GM21528 (cell line): ENCODE measurements at regions not wholly inside any gene's neighbourhood (a gene's known extent, or its start where the extent isn't known, plus 50 kb on each side); places are given as distances from the start of the nearest gene placed in this dataset.
"Not testable (repeated sequence)": the region's sequence is repeated elsewhere in the genome, so short reads cannot be mapped to it uniquely, and the experiment has no call there.

ENCODE experiments used
- ATAC-seq: cut with Tn5 transposase; IDR thresholded peaks from one replicate; pipeline ENCODE4 v1.9.1; 2021; ENCODE audit warnings: mild to moderate bottlenecking, moderate library complexity; ENCODE audit not compliant: unreplicated experiment, low FRiP score

DNA sequence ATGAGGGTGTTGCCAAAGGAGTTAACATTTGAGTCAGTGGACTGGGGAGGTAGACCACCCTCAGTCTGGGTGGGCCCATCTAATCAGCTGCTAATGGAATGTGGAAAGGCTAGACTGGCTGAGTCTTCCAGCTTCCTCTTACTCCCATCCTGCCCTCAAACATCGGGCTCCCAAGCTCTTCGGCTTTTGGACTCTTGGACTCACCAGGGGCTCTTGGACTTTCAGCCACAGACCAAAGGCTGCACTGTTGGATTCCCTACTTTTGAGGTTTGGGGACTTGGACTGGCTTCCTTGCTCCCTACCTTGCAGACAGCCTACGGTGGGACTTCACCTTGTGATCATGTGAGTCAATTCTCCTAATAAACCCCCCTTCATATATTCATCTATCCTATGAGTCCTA lies 276.6 kb upstream of the DIO3 start:
- ATAC-seq, result no peak

DNA sequence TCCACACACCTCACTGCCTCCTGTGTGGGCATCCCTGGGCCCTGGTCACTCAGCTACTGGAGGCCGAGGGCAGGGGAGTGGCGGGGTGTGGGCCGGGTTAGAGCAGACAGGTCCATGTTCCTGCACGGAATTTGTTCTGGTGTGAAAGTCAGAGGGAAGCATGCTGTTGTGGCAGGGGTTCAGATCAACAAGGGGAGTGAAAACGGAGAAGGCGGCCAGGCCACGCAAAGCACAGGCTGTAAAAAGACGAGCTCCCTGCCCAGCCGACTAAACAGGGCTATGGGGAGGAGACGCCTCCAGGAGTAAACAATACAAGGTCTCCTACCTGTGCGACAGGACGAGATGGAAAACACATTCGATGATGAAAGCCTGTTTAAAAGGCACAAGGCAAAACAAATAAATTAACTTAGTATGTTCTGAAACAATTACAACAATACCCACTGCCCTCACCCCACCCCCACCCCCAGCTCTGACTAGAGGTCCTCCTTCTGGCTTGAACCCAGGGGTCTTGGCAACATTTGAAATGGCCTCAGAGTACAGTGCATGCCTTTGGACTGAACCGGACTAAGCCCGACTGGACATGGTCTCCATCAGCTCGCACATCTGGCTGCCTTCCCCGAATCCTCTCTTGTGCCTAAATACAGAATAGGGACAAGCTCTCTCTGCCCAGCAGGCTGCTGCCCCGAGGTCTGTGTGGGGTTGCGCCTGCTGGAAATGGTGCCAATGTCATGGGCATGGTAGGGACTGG lies 274.9 kb upstream of the DIO3 start:
- ATAC-seq, result no peak

DNA sequence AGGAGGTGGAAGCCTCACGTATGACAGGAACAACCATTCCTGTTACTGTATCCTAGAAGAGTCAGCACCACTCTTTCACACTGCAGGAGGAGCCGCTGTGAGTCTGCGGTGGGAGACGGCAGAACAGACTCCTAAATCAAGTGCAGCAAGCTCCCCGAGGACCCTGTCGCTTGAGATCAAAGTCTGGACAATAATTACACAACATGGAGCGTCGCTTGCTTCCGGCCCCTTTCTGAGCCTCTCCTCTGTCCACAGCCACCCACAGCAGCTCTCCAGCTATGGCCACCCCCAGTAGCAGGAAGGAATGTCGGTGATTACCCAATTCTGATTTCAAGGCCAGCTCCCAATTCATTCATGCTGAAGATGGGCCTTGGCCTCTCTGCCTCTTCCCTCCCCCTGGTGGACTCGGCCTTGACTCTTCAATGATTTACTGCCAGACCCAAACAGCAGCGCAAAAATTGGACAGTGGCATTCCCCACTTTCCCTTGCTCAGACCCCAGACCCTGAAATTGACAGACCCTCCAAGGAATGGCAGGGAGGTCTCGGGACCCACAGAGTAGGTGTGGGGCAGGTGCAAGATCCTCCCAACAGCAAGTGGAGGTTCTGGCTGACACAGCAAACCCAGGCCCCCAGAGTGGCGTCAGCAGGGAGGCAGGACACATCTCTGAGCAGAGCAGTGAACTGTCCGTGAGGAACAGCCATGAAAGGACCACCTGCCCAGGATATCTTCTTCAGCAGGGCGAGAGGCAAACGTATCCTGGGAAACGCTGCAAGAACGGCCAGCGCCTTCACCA lies 272.7 kb upstream of the DIO3 start:
- ATAC-seq, result no peak

DNA sequence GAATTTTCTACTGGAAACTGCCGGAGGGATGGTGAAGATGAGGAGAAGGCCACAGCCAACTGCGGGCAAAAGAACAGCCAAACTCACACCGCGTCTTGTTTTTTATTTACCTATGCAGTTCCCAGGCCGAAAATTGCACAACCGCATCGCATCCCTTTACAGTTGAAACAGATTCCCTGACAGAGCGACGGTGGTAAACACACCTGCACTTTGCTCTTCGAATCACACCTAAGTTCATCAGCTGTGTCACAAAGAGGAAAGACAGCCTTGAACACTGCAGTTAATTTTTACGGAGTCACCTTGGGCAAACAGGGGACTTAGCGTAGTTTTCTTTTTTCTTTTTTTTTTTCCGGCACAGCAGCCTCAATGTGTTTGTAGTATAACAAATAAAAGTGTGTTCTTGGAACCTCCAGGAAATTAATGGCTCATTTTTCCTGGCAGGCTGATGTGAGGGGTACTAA lies 272.0 kb upstream of the DIO3 start:
- no peak for ATAC-seq

DNA sequence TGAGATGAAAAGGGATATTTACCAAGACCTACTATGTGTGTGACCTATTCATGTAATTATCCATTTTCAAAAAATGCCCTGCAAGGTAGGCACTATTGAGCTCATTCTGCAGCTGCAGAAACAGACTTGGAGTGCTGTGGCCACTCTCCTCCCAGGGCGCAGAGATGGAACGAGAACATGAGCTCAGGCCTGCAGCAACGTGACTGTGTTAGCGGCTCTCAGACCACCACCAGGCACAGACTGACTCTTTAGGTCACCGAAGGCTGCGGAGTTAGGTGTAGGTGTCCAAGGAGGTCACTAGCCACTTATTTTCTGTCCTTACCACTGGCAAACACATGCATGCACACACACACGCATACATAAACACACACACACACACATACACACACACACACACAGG lies 271.4 kb upstream of the DIO3 start:
- no peak for ATAC-seq

DNA sequence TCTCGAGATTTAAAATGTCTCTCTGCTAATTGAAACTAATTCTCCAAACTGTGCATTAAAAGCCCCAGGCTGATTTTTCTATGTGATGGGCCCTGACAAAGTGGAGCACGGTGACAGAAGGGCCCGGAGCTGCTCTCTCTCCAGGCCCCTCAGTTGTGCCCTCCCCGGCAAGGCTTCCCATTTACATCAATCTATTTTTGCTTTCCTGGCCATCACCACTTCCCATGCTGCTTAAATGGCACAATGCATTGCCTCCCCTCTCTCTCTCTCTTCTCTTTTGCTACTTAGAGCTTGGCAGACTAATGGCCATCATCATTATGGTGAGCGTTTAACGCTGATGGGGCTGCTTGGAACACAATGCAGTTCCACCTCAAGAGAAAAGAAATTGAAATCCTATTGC lies 270.7 kb upstream of the DIO3 start:
- ATAC-seq, result no peak

DNA sequence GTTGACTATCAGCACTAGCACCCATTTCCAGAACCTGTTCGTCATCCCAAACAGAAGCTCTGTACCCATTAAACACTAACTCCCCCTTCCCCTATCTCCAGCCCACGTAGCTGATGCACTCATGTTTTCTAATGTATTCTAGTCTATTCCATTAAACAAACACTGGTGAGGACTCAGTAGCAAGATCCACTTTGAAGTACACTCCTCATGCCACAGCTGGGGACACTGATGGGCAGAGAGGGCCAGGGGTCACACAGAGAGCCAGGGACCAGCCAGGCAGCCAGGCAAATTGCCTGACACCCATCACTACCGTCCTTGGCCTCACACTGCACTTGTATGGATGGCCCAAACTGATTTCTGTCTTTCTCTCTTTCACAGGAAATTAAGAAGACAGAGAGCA lies 269.9 kb upstream of the DIO3 start:
- no peak for ATAC-seq

DNA sequence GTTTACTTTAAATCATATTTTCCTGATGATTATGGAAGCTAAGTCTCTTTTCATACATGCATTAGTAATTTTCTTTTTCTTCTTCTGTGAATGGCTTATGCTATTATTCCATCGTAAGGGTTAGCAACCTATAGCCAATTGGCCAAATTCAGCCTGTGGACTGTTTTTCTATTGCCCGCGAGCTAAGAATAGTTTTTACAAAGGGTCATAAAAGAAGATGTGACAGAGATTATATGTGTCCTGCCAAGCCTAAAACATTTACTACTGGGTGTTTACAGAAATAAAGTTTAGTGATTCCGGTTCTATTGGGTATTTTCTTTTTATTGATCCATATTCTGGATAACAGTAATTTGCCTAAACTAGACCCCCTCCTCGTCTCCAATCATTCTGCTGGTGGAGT lies 268.8 kb upstream of the DIO3 start:
- no peak for ATAC-seq

DNA sequence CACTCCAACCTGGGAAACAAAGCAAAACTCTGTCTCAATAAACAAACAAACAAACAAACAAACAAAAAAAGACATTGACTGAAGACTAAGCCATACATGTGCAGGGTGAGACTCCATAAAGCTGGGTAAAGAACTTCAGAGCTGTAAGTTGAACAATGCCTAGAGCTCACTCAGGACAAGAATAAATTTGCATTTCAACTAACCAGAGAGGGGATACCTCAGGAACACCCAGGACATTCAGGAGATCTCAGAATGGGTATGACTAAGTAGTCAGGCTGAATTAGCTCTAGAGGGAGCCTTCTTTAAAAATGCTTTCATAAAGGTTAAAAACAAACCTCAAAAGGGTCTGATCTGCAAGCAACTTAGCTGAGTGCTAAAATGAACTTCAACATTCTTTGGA lies 267.7 kb upstream of the DIO3 start:
- ATAC-seq, result no peak

DNA sequence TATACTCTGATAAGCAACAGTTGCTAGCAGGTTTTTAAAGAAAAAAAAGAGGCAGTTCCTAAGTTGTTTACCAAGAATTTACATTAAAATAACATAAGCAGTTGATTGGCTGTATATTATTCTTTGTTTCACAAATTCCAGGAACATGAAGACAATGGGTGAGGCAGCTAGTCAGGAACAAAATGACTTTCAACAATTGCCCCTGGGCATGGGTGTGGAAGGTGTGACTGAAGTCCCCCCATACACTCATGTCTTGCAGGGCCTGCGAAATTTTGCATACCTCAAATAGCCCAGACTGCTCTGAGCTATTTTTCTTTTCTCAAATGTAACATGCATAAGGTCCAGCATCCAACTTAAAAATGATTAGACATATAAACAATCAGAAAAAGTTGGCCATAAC lies 267.2 kb upstream of the DIO3 start:
- no peak for ATAC-seq

DNA sequence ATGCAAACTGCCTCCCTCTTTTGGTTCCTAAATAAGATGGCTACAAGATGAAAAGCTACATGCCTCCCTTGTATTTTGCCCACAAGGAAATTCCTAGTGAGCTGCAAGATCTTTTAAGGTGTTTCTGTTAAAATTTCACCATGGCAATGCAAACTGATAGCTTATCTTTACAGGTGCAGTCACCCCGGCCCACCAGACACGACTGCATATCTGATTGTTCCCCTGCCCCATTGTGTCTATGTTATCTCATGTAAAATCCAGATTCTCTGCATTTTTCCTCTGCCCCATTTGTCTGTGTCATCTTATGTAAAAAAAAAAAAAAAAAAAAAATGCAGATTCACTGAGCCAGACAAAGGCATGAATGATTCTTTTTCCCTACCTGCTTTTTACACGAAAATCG lies 261.5 kb upstream of the DIO3 start:
- not testable (repeated sequence) for ATAC-seq

DNA sequence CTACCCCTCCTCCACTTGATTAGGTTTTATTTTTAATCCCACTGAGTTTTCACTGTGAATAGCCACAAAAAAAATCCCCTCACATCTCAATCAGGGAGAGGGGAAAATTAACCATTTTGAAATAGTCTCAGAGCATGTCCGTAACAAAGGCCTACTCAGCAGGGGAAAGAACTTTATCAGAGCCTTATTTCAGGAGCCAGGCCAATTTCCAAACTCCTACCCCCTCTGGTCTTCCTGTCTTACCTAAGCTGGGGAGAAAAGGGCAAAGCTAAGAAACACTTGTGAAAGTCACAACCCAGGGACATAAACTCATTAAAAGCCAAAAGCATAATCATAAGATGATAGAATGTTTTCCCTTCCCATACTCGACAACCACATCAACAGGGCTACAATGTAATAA lies 260.3 kb upstream of the DIO3 start:
- no peak for ATAC-seq

DNA sequence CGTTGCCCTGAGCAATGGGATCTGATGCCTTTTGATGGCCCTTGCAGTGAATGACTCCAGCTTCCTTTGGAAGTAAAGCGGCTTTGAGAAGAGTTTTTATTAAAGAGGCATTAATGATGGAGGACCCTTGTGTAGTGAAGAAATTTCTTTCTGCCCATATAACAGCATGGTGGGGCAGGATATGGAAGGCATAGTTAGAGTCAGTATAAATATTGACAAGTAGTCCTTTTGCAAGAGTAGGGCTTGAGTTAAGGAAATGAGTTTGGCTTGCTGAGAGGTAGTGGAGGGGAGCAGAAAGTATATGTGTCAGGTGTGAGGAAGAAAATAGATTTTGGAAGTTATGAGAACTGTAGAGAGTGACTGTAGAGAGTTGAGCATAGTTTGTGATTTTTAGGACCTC lies 254.1 kb upstream of the DIO3 start:
- not testable (repeated sequence) for ATAC-seq

DNA sequence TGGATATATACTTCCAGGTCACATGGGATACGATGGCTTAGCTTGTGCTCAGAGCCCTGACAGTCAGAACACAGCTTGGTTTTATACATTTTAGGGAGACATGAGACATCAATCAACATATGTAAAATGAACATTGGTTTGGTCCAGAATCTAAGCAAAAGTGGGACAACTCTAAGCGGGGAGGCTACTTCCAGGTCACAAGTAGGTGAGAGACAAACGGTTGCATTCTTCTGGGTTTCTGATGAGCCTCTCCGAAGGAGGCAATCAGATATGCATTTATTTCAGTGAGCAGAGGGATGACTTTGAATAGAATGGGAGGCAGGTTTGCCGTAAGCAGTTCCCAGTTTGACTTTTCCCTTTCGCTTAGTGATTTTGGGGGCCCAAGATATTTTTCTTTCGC lies 250.1 kb upstream of the DIO3 start:
- ATAC-seq, result not testable (repeated sequence)

DNA sequence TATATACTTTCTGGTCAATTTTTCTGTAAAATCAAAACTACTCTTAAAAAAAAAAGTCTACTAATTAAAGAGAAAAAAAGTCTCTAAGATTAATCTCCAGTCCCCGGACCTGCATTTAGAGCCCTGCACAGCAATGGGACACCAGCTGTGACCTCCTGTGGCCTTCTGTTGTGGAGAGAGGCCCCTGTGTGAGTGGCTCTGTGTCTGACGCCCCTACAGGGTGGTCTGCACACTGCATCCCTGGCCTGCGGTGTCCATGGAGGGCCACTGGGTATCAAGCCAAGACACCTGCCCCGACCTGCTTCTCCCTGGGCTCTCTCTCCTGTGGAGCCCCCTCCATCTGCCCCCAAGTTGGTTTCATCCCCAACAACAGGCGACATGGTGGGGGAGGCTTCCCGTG lies 248.0 kb upstream of the DIO3 start:
- no peak for ATAC-seq

DNA sequence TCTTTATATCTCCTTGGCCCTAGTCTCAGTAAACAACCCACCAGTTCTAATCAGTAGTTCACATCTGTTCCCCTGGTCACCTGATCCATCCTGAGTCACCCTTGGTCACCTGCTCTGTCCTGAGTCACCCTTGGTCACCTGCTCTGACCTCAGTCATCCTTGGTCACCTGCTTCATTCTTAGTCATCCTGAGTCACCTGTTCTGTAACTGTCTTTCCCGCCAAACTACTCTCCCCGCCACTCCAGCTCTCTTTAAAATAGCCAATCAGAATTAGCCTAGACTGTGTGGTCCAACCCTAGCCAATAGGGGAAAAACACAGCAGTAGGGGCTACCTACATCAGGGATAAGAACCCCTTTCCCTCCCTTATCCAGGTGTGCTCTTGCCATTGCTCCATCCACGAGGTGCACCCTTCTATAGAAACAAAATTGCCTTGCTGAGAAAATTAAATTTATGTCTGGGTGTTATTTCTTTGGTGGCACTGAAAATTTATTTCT lies 245.4 kb upstream of the DIO3 start:
- no peak for ATAC-seq

DNA sequence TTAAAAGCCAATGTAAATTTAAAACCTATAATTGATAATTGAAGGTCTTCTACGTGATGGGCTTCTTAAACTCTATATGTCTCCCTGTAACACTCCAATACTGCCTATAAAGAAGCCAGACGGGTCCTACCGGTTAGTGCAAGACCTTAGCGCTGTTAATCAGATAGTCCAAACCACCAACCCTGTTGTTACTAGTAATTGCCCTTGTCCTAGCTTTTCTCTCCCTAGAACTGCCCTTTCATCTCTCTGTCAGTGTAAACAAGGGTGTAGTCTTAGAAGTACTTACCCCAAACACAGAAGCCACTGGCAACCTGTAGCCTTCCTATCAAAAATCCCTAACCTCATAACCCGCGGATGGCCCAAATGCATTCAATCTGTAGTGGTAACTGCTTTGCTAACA lies 243.0 kb upstream of the DIO3 start:
- ATAC-seq, result no peak

DNA sequence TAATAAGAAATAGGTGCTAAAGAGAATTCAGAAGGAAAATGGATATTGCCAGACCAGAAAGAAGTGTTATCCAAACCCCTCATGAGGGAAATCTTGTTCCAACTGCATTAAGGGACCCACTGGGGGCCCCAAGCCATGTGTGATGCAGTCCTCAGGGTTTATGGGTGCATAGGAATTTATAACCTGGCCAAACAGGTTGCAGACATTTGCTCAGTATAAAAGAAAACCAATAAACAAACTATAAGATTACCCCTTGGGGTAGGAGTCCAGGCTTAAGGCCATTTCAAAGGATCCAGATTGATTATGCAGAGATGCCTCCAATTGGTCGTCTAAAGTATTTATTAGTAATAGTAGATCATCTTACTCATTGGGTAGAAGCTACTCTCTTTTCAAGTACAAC lies 240.9 kb upstream of the DIO3 start:
- ATAC-seq, result no peak

DNA sequence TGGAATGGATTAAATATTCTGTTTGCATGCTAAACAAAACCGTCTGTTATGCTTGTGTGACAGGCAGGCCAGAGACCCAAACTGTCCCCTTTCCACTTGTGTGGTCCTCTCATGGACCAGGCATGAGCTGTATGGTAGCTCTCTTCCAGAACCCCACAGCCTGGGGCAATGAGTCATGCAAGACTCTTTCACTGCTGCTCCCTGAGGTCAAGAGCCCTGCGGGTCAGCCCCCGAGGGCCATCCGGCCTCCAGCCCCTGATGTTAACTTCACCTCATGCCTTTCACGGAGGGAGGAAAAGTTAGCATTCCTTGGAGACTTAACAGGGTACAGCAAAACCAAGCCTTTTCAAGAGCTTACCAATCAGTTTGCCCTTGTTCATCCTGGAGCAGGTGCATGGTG lies 239.1 kb upstream of the DIO3 start:
- no peak for ATAC-seq

DNA sequence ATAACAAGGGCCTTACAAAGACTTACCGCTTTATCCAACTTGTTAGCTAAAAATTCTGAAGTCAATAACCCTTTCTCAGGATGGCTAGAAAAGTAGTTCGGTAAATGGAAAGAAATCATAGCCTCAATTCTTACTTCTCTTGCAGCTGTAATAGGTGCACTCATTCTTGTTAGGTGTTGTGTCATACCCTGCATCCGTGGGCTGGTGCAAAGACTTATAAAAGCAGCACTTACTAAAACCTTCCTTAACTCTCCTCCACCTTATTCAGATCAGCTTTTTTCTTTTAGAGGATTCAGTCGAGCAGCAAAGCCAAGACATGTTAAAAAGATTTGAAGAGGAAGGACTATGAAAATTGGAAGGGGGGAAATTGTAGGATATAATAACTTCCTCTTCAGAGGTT lies 238.2 kb upstream of the DIO3 start:
- no peak for ATAC-seq

DNA sequence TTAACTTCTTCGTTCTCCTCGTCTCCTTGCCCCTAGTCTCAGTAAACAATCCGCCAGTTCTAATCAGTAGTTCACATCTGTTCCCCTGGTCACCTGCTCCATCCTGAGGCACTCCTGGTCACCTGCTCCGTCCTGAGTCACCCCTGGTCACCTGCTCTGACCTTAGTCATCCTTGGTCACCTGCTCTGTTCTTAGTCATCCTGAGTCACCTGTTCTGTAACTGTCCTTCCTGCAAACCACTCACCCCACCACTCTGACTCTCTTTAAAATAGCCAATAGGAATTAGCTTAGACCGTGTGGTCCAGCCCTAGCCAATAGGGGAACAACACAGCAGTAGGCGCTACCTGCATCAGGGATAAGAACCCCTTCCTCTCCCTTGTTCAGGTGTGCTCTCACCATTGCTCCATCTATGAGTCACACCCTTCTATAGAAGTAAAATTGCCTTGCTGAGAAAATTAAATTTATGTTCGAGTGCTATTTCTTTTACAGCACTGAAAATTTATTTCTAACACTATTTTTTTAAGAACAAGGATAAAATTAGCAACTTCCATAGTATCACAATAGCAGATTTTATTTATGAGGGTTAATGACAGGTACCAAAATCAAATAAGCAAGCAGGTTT lies 237.6 kb upstream of the DIO3 start:
- not testable (repeated sequence) for ATAC-seq
